ENCODE measurements at regions not wholly inside any gene's neighbourhood (a gene's known extent, or its start where the extent isn't known, plus 50 kb on each side); places are given as distances from the start of the nearest gene placed in this dataset.

- TF ChIP-seq NR2C1 (IDR thresholded peaks at IDR 0.05) (no peak), HCFC1 (IDR thresholded peaks at IDR 0.05; ENCODE audit: low read length) (no peak), NR2C2 (IDR thresholded peaks at IDR 0.05; ENCODE audit: borderline replicate concordance, control insufficient read depth, insufficient read length, low read depth) (no peak), ATF7 (IDR thresholded peaks at IDR 0.05; ENCODE audit: low read depth) (no peak), ZNF592 (IDR thresholded peaks at IDR 0.05) (no peak), PBX3 (IDR thresholded peaks at IDR 0.05; ENCODE audit: insufficient replicate concordance, low read depth, low read length) (no peak), ZNF24 (IDR thresholded peaks at IDR 0.05) (no peak)
Observed at GRCh38 chr5:87900419-87900818, 368.2 kb downstream of the TMEM161B start (continued).

- 0% methylated on average over 3 of the region's 3 CpGs for WGBS (ENCODE audit: insufficient coverage, insufficient replicate concordance, low lambda C conversion rate, missing lambda C conversion rate)
- peak; percentile 75 for ATAC-seq
- ChIA-PET CTCF (interaction anchor here (0.8 kb wide), 1 partner anchor 1601 kb away, joined by 3 read pairs; no protein-coding TSS in a partner anchor), SMC1A (ENCODE audit: uncharacterized antibody, unreplicated experiment) (interaction anchor here (0.8 kb wide), 1 partner anchor 12 kb away, joined by 3 read pairs; no protein-coding TSS in a partner anchor), POLR2A (no interaction called here), RAD21 (ENCODE audit: unreplicated experiment) (no interaction called here)
- BruUV-seq (replicated peaks) = no TSS peak
- Histone ChIP-seq H3K79me2 (ENCODE audit: control insufficient read depth, insufficient read depth, low read length) (no peaks in the 10 kb centered on the region), H3K36me3 (ENCODE audit: control insufficient read depth in 2 of 2, insufficient read depth in 2 of 2, low read length in 1 of 2) (no peaks in the 10 kb centered on the region), H3K9ac (ENCODE audit: control insufficient read depth, insufficient read depth, low read length) (no peak overlapping the region), H3K4me1 (ENCODE audit: control insufficient read depth, insufficient read depth, low read length) (no peaks in the 10 kb centered on the region), H3K9me3 (replicated peaks; ENCODE audit: control insufficient read depth, insufficient read depth, low read length) (no peaks in the 10 kb centered on the region), H4K20me1 (ENCODE audit: control insufficient read depth, insufficient read depth) (no peaks in the 10 kb centered on the region), H3K27ac (ENCODE audit: control insufficient read depth, insufficient read depth) (no peak overlapping the region), H2AFZ (ENCODE audit: control insufficient read depth, low read depth, low read length) (no peak overlapping the region), H3K4me3 (no peak overlapping the region), H3K4me2 (ENCODE audit: control insufficient read depth, insufficient read depth) (no peak overlapping the region), H3K27me3 (replicated peaks in 1 of 2; ENCODE audit: control insufficient read depth in 2 of 2, insufficient read depth in 2 of 2, low read length in 1 of 2) (peaks cover 0 to 1% of the 10 kb centered on the region in 2 experiments; a peak in 2 of 4 replicates)
- TF ChIP-seq NR2F1 (conservative IDR thresholded peaks at IDR 0.05) (peak; percentile 53; the same call in 1 of the 2 replicates), RAD21 (IDR thresholded peaks at IDR 0.05; ENCODE audit: insufficient read depth, low read depth, low read length) (no peak), MXI1 (IDR thresholded peaks at IDR 0.05; ENCODE audit: low read depth, low read length) (no peak), HSF1 (IDR thresholded peaks at IDR 0.05; ENCODE audit: low read depth, low read length) (no peak)
- no peak for FAIRE-seq
- intact Hi-C loops (cut with micrococcal nuclease; ENCODE audit: unreplicated experiment) (no loop called here), in situ Hi-C loops (cut with MboI) (no loop called here)
- peak; percentile 2 for DNase-seq (ENCODE audit: low read depth, low spot score)
Observed at GRCh38 chr5:87899721-87900131, 368.9 kb downstream of the TMEM161B start.

Data from GM12878 (cell line).